ENCODE measurements at regions not wholly inside any gene's neighbourhood (a gene's known extent, or its start where the extent isn't known, plus 50 kb on each side); places are given as distances from the start of the nearest gene placed in this dataset.

- no peaks in the 10 kb centered on the region for H3K4me1 ChIP-seq (ENCODE audit: control insufficient read depth, insufficient read depth, low read length)
- H3K9me3 ChIP-seq (ENCODE audit: control insufficient read depth, low read length) = no peaks in the 10 kb centered on the region
- H3K9ac ChIP-seq (ENCODE audit: low read length) = no peak overlapping the region
- no peaks in the 10 kb centered on the region for H3K36me3 ChIP-seq (ENCODE audit: control insufficient read depth, insufficient read depth, low read length)
- H3K27me3 ChIP-seq (ENCODE audit: control insufficient read depth, insufficient read depth, low read length) = no peaks in the 10 kb centered on the region
- no peak overlapping the region for H3K4me3 ChIP-seq (ENCODE audit: low read length)
These were observed 50.8 kb upstream of the BEND6 start for GRCh38 chr6:56904068-56904467.

- no peak overlapping the region for H3K4me3 ChIP-seq (ENCODE audit: low read length)
These were observed 52.1 kb upstream of the BEND6 start for GRCh38 chr6:56902641-56903464.

GRCh38 chr6:56900784-56901183 lies 54.1 kb upstream of the BEND6 start:
- Histone ChIP-seq H3K36me3 (ENCODE audit: control insufficient read depth, insufficient read depth, low read length) (no peaks in the 10 kb centered on the region), H3K9ac (ENCODE audit: low read length) (no peak overlapping the region), H3K4me1 (ENCODE audit: control insufficient read depth, insufficient read depth, low read length) (no peaks in the 10 kb centered on the region), H3K4me3 (ENCODE audit: low read length) (no peak overlapping the region), H3K27me3 (ENCODE audit: control insufficient read depth, insufficient read depth, low read length) (no peaks in the 10 kb centered on the region), H3K9me3 (ENCODE audit: control insufficient read depth, low read length) (no peaks in the 10 kb centered on the region)

More at GRCh38 chr6:56902641-56903464, 52.1 kb upstream of the BEND6 start:
- no peaks in the 10 kb centered on the region for H3K9me3 ChIP-seq (ENCODE audit: control insufficient read depth, low read length)
- H3K36me3 ChIP-seq (ENCODE audit: control insufficient read depth, insufficient read depth, low read length) = no peaks in the 10 kb centered on the region
- peak overlapping the region; percentile 7 for H3K9ac ChIP-seq (ENCODE audit: low read length)
- H3K4me1 ChIP-seq (ENCODE audit: control insufficient read depth, insufficient read depth, low read length) = no peaks in the 10 kb centered on the region
- H3K27me3 ChIP-seq (ENCODE audit: control insufficient read depth, insufficient read depth, low read length) = no peaks in the 10 kb centered on the region

- Histone ChIP-seq H3K4me1 (ENCODE audit: control insufficient read depth, insufficient read depth, low read length) (no peaks in the 10 kb centered on the region), H3K9ac (ENCODE audit: low read length) (no peak overlapping the region), H3K36me3 (ENCODE audit: control insufficient read depth, insufficient read depth, low read length) (no peaks in the 10 kb centered on the region), H3K9me3 (ENCODE audit: control insufficient read depth, low read length) (no peaks in the 10 kb centered on the region), H3K27me3 (ENCODE audit: control insufficient read depth, insufficient read depth, low read length) (no peaks in the 10 kb centered on the region), H3K4me3 (ENCODE audit: low read length) (no peak overlapping the region)
These were observed 55.2 kb upstream of the BEND6 start for GRCh38 chr6:56899753-56900152.

GRCh38 chr6:56899311-56899710 lies 55.6 kb upstream of the BEND6 start:
- H3K9ac ChIP-seq (ENCODE audit: low read length) = no peak overlapping the region
- H3K36me3 ChIP-seq (ENCODE audit: control insufficient read depth, insufficient read depth, low read length) = no peaks in the 10 kb centered on the region
- H3K9me3 ChIP-seq (ENCODE audit: control insufficient read depth, low read length) = no peaks in the 10 kb centered on the region
- H3K4me3 ChIP-seq (ENCODE audit: low read length) = no peak overlapping the region
- no peaks in the 10 kb centered on the region for H3K4me1 ChIP-seq (ENCODE audit: control insufficient read depth, insufficient read depth, low read length)
- H3K27me3 ChIP-seq (ENCODE audit: control insufficient read depth, insufficient read depth, low read length) = no peaks in the 10 kb centered on the region

GRCh38 chr6:56897789-56898529 lies 56.9 kb upstream of the BEND6 start:
- no peak overlapping the region for H3K9ac ChIP-seq (ENCODE audit: low read length)
- no peaks in the 10 kb centered on the region for H3K36me3 ChIP-seq (ENCODE audit: control insufficient read depth, insufficient read depth, low read length)
- no peaks in the 10 kb centered on the region for H3K4me1 ChIP-seq (ENCODE audit: control insufficient read depth, insufficient read depth, low read length)
- H3K4me3 ChIP-seq (ENCODE audit: low read length) = no peak overlapping the region
- no peaks in the 10 kb centered on the region for H3K9me3 ChIP-seq (ENCODE audit: control insufficient read depth, low read length)
- H3K27me3 ChIP-seq (ENCODE audit: control insufficient read depth, insufficient read depth, low read length) = no peaks in the 10 kb centered on the region

GRCh38 chr6:56891754-56892153 lies 63.2 kb upstream of the BEND6 start:
- no peaks in the 10 kb centered on the region for H3K4me1 ChIP-seq (ENCODE audit: control insufficient read depth, insufficient read depth, low read length)
- H3K9ac ChIP-seq (ENCODE audit: low read length) = no peak overlapping the region
- H3K4me3 ChIP-seq (ENCODE audit: low read length) = no peak overlapping the region
- H3K9me3 ChIP-seq (ENCODE audit: control insufficient read depth, low read length) = no peaks in the 10 kb centered on the region
- no peaks in the 10 kb centered on the region for H3K36me3 ChIP-seq (ENCODE audit: control insufficient read depth, insufficient read depth, low read length)
- H3K27me3 ChIP-seq (ENCODE audit: control insufficient read depth, insufficient read depth, low read length) = no peaks in the 10 kb centered on the region

GRCh38 chr6:56890683-56891429 lies 64.1 kb upstream of the BEND6 start:
- no peaks in the 10 kb centered on the region for H3K9me3 ChIP-seq (ENCODE audit: control insufficient read depth, low read length)

GRCh38 chr6:56890066-56890465 lies 64.8 kb upstream of the BEND6 start:
- no peak overlapping the region for H3K9ac ChIP-seq (ENCODE audit: low read length)
- H3K4me3 ChIP-seq (ENCODE audit: low read length) = no peak overlapping the region
- H3K36me3 ChIP-seq (ENCODE audit: control insufficient read depth, insufficient read depth, low read length) = no peaks in the 10 kb centered on the region
- no peaks in the 10 kb centered on the region for H3K27me3 ChIP-seq (ENCODE audit: control insufficient read depth, insufficient read depth, low read length)
- H3K9me3 ChIP-seq (ENCODE audit: control insufficient read depth, low read length) = no peaks in the 10 kb centered on the region
- no peaks in the 10 kb centered on the region for H3K4me1 ChIP-seq (ENCODE audit: control insufficient read depth, insufficient read depth, low read length)

More at GRCh38 chr6:56890683-56891429, 64.1 kb upstream of the BEND6 start:
- Histone ChIP-seq H3K9ac (ENCODE audit: low read length) (no peak overlapping the region), H3K27me3 (ENCODE audit: control insufficient read depth, insufficient read depth, low read length) (no peaks in the 10 kb centered on the region), H3K4me3 (ENCODE audit: low read length) (no peak overlapping the region), H3K4me1 (ENCODE audit: control insufficient read depth, insufficient read depth, low read length) (no peaks in the 10 kb centered on the region), H3K36me3 (ENCODE audit: control insufficient read depth, insufficient read depth, low read length) (no peaks in the 10 kb centered on the region)

- H3K4me1 ChIP-seq (ENCODE audit: control insufficient read depth, insufficient read depth, low read length) = no peaks in the 10 kb centered on the region
- H3K27me3 ChIP-seq (ENCODE audit: control insufficient read depth, insufficient read depth, low read length) = no peaks in the 10 kb centered on the region
- H3K4me3 ChIP-seq (ENCODE audit: low read length) = no peak overlapping the region
- H3K9me3 ChIP-seq (ENCODE audit: control insufficient read depth, low read length) = no peaks in the 10 kb centered on the region
- H3K36me3 ChIP-seq (ENCODE audit: control insufficient read depth, insufficient read depth, low read length) = no peaks in the 10 kb centered on the region
- H3K9ac ChIP-seq (ENCODE audit: low read length) = no peak overlapping the region
These were observed 65.4 kb upstream of the BEND6 start for GRCh38 chr6:56889492-56889891.

- no peaks in the 10 kb centered on the region for H3K27me3 ChIP-seq (ENCODE audit: control insufficient read depth, insufficient read depth, low read length)
- H3K4me3 ChIP-seq (ENCODE audit: low read length) = no peak overlapping the region
- no peaks in the 10 kb centered on the region for H3K4me1 ChIP-seq (ENCODE audit: control insufficient read depth, insufficient read depth, low read length)
- no peaks in the 10 kb centered on the region for H3K36me3 ChIP-seq (ENCODE audit: control insufficient read depth, insufficient read depth, low read length)
- no peak overlapping the region for H3K9ac ChIP-seq (ENCODE audit: low read length)
- H3K9me3 ChIP-seq (ENCODE audit: control insufficient read depth, low read length) = no peaks in the 10 kb centered on the region
These were observed 66.2 kb upstream of the BEND6 start for GRCh38 chr6:56888687-56889086.

- no peaks in the 10 kb centered on the region for H3K4me1 ChIP-seq (ENCODE audit: control insufficient read depth, insufficient read depth, low read length)
- H3K4me3 ChIP-seq (ENCODE audit: low read length) = no peak overlapping the region
- H3K36me3 ChIP-seq (ENCODE audit: control insufficient read depth, insufficient read depth, low read length) = no peaks in the 10 kb centered on the region
- no peak overlapping the region for H3K9ac ChIP-seq (ENCODE audit: low read length)
- H3K9me3 ChIP-seq (ENCODE audit: control insufficient read depth, low read length) = no peaks in the 10 kb centered on the region
- no peaks in the 10 kb centered on the region for H3K27me3 ChIP-seq (ENCODE audit: control insufficient read depth, insufficient read depth, low read length)
These were observed 67.8 kb upstream of the BEND6 start for GRCh38 chr6:56887086-56887485.

Measured in mucosa of stomach (tissue), 1 donor.